ENCODE measurements at regions not wholly inside any gene's neighbourhood (a gene's known extent, or its start where the extent isn't known, plus 50 kb on each side); places are given as distances from the start of the nearest gene placed in this dataset.

- no peak for TF ChIP-seq POLR2A (IDR thresholded peaks at IDR 0.05)
- no peak for TF ChIP-seq CTCF (IDR thresholded peaks at IDR 0.05)
Measured at GRCh38 chr5:128777052-128777451, 188.2 kb upstream of the SLC27A6 start.

Measured in Peyer's patch (tissue), 4 donors.